Prostate gland (tissue), 2 donors: ENCODE measurements at regions not wholly inside any gene's neighbourhood (a gene's known extent, or its start where the extent isn't known, plus 50 kb on each side); places are given as distances from the start of the nearest gene placed in this dataset.

Experiments used
- CTCF ChIP-seq, 4 experiments: fragments of 200-600 bp in 2 of 4; fragments of 450-650 bp in 2 of 4; sonication (generic) in 2 of 4; IDR thresholded peaks; 1 replicate in 3 of 4; 2 replicates in 1 of 4; pipeline ENCODE4 v1.5.1; 2016 to 2019; ENCODE audit warnings: antibody characterized with exemption in 4 of 4, mild to moderate bottlenecking in 2 of 4, moderate library complexity in 2 of 4
- POLR2A ChIP-seq: fragments of 450-650 bp; IDR thresholded peaks from one replicate; pipeline ENCODE4 v1.6.1; 2016; ENCODE audit warnings: antibody characterized with exemption, mild to moderate bottlenecking

GRCh38 chr3:106675451-106675850, 701.8 kb upstream of the CCDC54 start:
- TF ChIP-seq CTCF (IDR thresholded peaks at IDR 0.05) (no peak), POLR2A (no peak)
